Epithelial cell of esophagus (primary cell): ENCODE measurements at regions not wholly inside any gene's neighbourhood (a gene's known extent, or its start where the extent isn't known, plus 50 kb on each side); places are given as distances from the start of the nearest gene placed in this dataset.

ENCODE experiments used
- DNase-seq: peaks from one replicate; pipeline ENCODE4 v3.0.0; 2010; ENCODE audit warnings: low read depth
- H3K4me3 ChIP-seq: 2 replicates; pipeline ENCODE4 v1.5.1; 2011; ENCODE audit warnings: mild to moderate bottlenecking, low read length, control low read depth
- TF ChIP-seq, protein P1 (sequence below): IDR thresholded peaks from 2 replicates; pipeline ENCODE4 v1.5.1; 2011; ENCODE audit warnings: low read depth, mild to moderate bottlenecking, low read length, control low read depth, inconsistent platforms; ENCODE audit not compliant: insufficient read depth; ENCODE audit errors: missing control alignments

DNA sequence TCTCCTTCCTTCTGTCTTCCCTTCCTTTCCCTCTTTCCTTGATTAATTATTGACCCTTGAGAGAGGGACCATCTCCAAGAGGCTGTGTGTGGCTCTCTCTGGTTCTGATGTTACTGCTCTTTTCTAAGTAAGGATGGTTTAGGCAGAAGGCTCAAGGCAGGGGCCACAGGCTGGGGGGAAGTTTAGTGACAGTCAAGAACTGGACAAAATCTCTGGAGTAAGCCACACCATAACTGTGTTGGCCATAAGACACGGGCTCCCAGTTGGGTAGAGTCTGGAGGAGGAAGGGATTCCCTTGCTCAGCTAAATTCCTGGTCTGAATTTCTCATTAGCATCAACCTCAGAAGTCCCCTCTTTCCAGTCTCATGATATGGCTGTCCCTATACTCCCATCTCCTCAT, 74.7 kb downstream of the BUD13 start:
- no peak for DNase-seq
- TF ChIP-seq, protein P1, sequence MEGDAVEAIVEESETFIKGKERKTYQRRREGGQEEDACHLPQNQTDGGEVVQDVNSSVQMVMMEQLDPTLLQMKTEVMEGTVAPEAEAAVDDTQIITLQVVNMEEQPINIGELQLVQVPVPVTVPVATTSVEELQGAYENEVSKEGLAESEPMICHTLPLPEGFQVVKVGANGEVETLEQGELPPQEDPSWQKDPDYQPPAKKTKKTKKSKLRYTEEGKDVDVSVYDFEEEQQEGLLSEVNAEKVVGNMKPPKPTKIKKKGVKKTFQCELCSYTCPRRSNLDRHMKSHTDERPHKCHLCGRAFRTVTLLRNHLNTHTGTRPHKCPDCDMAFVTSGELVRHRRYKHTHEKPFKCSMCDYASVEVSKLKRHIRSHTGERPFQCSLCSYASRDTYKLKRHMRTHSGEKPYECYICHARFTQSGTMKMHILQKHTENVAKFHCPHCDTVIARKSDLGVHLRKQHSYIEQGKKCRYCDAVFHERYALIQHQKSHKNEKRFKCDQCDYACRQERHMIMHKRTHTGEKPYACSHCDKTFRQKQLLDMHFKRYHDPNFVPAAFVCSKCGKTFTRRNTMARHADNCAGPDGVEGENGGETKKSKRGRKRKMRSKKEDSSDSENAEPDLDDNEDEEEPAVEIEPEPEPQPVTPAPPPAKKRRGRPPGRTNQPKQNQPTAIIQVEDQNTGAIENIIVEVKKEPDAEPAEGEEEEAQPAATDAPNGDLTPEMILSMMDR, result no peak
- H3K4me3 ChIP-seq, result no peak overlapping the region

DNA sequence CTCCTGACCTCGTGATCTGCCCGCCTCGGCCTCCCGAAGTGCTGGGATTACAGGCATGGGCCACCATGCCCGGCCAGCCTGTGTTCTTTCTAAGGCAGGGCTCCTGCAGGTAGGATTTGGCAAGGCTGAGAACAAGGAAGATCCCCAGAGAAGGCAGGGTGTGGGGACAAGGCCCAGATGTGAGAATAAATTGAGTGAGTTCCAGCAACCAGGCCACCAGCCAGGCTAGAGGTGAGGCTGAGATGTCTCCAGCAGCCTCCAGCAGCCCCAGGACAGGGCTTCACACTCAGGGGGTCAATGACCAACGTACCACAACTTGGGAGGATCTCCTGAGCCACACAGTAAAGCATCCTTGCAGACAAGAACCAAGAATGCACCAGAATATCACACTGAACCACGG, 75.1 kb downstream of the BUD13 start:
- no peak overlapping the region for H3K4me3 ChIP-seq
- TF ChIP-seq, protein P1, result no peak
- DNase-seq, result no peak

DNA sequence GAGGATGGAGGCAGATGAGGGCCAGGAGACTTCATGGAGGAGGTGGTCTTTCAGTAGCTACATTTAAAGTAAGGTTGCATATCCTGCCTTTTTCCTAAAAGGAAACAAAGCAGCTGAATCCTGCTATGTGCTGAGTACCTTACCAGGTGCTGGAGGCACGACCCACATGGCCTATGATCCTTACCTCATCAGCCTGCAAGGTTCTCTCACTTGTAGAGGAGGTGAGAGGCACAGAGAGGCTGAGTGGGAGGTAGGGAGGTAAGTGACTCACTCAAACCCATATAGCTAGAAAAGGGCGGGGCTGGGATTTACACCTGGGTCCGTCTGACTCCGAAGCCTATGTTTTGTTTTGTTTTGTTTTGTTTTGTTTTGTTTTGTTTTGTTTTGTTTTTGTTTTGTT, 75.8 kb downstream of the BUD13 start:
- TF ChIP-seq, protein P1, result no peak
- H3K4me3 ChIP-seq, result no peak overlapping the region
- peak; percentile 83 for DNase-seq

DNA sequence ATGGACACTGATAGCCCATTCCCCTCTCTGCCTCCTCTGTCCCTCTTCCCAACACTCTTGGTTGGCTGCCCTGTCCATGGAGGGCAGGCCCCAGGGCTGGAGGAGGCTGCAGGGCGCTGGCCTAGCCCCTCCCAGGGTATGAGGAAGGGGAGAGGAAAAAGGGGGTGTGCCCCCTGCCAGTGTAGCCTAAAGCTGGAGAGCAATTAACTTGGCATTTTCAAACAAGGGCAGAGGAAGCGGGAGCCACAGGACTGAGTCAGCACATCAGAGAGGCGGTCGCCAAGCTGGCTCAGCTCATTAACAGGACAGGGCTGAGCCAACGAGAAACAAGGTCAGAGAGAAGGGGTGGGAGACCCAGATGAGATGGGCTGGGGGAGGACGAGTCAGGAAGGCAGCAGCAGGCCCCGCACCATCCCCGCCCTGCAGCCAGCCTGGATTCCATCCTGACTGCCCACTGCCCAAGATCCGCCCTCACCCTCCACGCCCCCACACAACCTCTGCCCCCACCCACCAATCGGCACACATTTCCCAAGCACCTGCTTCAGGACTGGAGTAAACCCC, 76.3 kb downstream of the BUD13 start:
- peak; percentile 58 for DNase-seq
- no peak overlapping the region for H3K4me3 ChIP-seq
- TF ChIP-seq, protein P1, result no peak

DNA sequence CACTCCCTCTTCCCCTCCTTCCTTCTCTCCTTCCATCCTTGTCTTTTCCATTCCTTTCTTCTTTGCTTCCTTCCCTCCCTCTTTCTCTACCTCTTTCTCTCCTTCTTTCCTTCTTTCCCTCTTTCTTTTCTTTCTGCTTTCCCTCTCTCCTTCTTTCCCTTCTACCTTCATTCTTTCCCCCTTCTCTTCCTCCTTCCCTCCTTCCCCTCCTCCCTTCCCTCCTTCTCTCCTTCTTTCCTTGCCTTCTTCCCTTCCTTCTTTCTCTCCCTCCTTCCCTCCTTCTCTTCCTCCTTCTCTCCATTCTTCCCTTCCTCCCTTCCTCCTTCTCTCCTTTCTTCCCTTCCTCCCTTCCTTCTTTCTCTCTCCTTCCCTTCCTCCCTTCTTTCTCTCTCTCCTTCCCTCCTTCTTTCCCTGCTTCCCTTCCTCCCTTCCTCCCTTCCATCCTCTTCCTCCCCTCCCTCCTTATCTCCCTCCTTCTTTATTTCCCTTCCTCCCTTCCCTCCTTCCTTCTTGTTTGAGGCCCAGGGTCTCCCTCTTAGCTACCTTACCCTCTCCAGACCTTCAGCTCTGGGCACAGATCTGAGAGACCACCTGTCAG, 77.0 kb downstream of the BUD13 start:
- TF ChIP-seq, protein P1, result no peak
- no peak overlapping the region for H3K4me3 ChIP-seq
- DNase-seq, result no peak

DNA sequence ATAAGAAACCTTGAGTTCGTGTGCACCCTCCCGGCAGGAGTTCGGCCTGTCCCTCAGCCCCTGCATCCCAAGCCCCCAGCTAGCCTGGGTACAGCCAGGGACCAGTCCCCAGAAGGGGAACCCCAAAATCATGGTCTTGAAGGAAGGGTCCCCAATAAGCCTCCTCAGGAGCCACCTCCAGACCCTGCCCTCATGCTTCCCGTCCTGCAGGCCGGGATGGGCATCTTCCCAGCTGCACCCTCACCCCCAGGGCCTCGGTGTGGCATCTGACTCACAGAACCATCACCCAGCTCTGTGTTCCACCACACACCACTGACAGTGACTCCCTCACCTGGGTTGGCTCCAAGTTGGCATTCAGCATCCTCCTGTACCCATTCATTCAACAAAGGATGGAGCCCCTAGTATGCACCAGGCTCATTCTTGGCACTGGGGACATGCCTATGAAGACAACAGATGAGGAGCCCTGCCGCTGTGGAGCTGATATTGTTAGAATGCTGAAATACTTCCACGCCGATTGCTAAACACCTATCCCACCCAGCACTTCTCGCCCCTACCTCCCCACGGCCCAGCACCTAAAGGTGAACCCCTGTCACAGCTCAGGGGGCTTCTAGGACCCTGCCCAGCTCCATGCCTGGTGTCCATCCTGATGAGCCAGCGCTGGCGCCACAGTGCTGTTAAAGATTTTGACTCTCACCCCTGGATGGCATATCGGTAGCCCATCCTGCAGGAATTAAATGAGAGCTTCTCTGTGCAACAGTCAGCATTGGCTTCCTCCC, 77.8 kb downstream of the BUD13 start:
- DNase-seq, result peak; percentile 74
- TF ChIP-seq, protein P1, result no peak
- H3K4me3 ChIP-seq, result no peak overlapping the region
